ENCODE measurements at regions not wholly inside any gene's neighbourhood (a gene's known extent, or its start where the extent isn't known, plus 50 kb on each side); places are given as distances from the start of the nearest gene placed in this dataset.
"Not testable (repeated sequence)": the region's sequence is repeated elsewhere in the genome, so short reads cannot be mapped to it uniquely, and the experiment has no call there.

DNA sequence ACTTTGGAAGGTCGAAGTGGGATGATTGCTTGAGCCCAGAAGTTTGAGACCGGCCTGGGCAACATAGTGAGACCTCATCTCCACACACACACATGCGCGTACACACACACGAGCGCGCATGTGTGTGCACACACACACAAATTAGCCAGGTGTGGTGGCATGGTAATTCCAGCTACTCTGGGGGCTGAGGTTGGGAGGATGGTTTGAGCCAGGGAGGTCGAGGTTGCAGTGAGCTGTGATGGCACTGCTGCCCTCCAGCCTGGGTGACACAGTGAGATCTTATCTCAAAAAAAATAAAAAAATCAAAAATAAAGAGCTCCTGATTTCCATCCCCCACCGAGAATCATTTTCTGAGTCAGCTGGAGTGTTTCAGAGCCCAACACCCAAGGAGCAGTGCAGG lies 261.5 kb upstream of the PLGLB2 start:
- H3K9me3 ChIP-seq (ENCODE audit: control insufficient read depth, insufficient read depth, low read length); H3K27me3 ChIP-seq (ENCODE audit: control insufficient read depth, insufficient read depth, low read length); H3K4me3 ChIP-seq (ENCODE audit: low read depth, low read length); H3K36me3 ChIP-seq (ENCODE audit: control insufficient read depth, insufficient read depth, low read length); H3K4me1 ChIP-seq (ENCODE audit: control insufficient read depth, insufficient read depth, low read length); H3K9ac ChIP-seq (ENCODE audit: low read depth, low read length): not testable (repeated sequence)

DNA sequence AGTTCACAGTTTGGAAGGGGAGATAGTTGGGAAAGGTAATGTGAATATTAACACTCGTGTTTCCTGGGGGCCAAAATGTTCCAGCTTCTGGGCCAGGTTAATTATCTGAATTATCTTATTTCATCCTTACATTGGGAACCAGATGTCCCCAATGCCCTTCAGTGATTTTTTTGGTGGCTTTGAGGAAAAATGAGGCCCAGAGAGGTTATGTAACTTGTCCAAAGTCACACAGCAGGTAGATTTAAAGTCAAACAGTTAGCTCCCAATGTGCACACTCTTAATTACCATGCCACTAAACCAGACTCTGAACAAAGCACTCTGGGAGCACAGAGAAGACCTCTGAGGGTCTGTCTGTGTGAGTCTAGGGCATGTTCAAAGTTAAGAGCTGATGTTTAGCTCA lies 259.9 kb upstream of the PLGLB2 start:
- H3K36me3 ChIP-seq (ENCODE audit: control insufficient read depth, insufficient read depth, low read length); H3K27me3 ChIP-seq (ENCODE audit: control insufficient read depth, insufficient read depth, low read length); H3K4me3 ChIP-seq (ENCODE audit: low read depth, low read length); H3K9ac ChIP-seq (ENCODE audit: low read depth, low read length); H3K4me1 ChIP-seq (ENCODE audit: control insufficient read depth, insufficient read depth, low read length); H3K9me3 ChIP-seq (ENCODE audit: control insufficient read depth, insufficient read depth, low read length): not testable (repeated sequence)

DNA sequence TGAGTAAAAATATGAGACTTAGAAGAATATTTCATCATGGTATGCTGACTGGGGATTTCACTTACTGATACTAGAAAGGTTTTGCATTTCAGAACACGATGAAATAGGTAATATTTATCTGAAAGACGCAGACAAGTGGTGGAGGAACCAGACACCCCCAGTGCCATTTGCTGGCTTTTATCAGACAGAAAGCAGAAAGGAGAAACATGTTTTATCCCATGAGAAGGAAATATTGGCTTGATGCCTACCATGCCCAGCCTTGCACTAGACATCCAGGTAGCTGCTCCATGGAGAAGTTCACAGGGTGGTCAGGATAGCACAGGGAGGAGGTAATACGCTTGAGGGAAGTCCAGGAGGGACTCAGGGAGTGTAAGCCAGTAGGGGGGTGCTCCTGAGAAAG lies 258.9 kb upstream of the PLGLB2 start:
- not testable (repeated sequence) for H3K4me3 ChIP-seq (ENCODE audit: low read depth, low read length); H3K9me3 ChIP-seq (ENCODE audit: control insufficient read depth, insufficient read depth, low read length); H3K36me3 ChIP-seq (ENCODE audit: control insufficient read depth, insufficient read depth, low read length); H3K9ac ChIP-seq (ENCODE audit: low read depth, low read length); H3K27me3 ChIP-seq (ENCODE audit: control insufficient read depth, insufficient read depth, low read length); H3K4me1 ChIP-seq (ENCODE audit: control insufficient read depth, insufficient read depth, low read length)

DNA sequence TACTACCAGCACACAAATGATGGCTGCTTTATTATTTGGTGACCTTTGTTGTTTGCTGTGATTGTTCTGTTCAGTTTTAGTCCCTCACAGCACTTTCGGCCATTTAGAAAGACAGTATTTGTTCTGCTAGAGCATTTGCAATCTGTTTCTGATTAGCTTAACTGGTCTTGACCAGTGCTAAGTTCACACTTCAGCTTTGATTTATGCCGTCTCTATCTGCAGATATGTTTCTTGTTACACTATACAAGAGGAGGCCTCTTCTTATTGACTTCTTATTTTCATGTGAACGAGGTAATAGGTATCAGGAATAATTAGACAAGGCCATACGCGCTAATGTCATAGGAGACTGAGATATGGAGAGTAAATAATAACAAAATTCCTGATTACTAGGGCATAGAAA lies 253.0 kb upstream of the PLGLB2 start:
- H3K36me3 ChIP-seq (ENCODE audit: control insufficient read depth, insufficient read depth, low read length); H3K9me3 ChIP-seq (ENCODE audit: control insufficient read depth, insufficient read depth, low read length); H3K27me3 ChIP-seq (ENCODE audit: control insufficient read depth, insufficient read depth, low read length); H3K4me3 ChIP-seq (ENCODE audit: low read depth, low read length); H3K9ac ChIP-seq (ENCODE audit: low read depth, low read length); H3K4me1 ChIP-seq (ENCODE audit: control insufficient read depth, insufficient read depth, low read length): not testable (repeated sequence)

DNA sequence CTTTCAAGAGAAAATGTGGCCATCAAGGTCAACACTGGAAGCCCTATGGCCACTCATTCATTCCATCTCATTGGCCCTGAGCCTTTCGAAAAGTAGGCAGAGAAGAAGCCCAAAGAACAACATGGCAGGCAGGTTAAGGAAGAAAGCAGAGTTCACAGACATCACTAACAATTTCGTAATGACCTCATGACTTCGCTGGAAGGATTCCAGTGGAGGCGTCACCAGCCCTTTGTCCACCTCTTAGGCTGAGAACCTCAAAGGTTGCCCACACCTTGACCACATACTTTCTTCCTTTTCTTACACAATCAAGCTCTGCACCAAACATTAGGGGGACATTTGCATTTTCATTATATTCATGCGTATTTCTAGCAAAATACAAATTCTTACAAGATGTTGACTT lies 252.4 kb upstream of the PLGLB2 start:
- not testable (repeated sequence) for H3K4me3 ChIP-seq (ENCODE audit: low read depth, low read length); H3K9ac ChIP-seq (ENCODE audit: low read depth, low read length); H3K36me3 ChIP-seq (ENCODE audit: control insufficient read depth, insufficient read depth, low read length); H3K9me3 ChIP-seq (ENCODE audit: control insufficient read depth, insufficient read depth, low read length); H3K27me3 ChIP-seq (ENCODE audit: control insufficient read depth, insufficient read depth, low read length); H3K4me1 ChIP-seq (ENCODE audit: control insufficient read depth, insufficient read depth, low read length)

DNA sequence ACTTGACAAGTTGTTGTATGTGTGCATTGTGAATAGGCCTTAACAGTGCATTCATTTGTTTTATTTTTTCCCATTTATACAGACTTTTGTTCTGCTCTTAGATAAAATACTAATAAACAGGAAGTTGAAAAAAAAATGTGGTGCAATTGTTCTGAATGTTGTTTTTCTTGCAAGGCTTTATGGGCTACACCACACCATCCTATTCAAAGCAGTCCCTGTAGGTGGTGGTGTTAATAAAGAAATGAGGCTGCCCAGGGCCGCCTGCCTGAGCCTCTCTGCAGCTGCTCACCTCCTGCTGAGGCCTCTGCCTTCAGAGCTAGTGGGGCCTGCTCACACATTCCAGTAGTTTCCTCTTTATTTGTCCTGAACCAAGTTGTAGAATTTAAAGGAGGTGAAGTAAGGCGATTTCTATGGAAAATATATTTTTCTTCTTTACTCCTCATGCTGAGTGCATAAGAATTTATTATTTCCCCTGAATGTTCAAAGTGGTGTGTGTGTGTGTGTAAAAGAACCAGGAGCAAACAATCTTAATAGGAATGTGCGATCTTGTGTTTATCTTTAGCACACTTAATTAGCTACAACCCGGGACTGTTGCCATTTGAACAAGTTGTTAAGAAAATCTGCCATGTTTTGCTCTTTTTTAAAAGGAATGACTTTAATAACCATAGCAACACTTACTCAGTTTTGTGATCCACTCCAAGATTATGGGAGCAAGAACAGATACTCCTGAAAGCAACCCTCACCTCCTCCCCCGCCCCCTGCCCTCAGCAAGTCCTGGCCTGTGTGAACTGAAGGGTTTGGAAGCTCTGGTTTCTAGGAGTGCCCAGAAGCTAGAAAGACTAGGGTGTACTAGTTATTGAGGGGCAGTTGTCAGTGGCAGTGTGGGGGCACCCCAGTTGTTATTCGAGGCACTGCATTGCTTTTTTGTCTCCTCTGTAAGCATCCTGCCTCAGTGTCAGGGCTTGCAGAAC lies 251.6 kb upstream of the PLGLB2 start:
- not testable (repeated sequence) for H3K27me3 ChIP-seq (ENCODE audit: control insufficient read depth, insufficient read depth, low read length); H3K9ac ChIP-seq (ENCODE audit: low read depth, low read length); H3K36me3 ChIP-seq (ENCODE audit: control insufficient read depth, insufficient read depth, low read length); H3K4me1 ChIP-seq (ENCODE audit: control insufficient read depth, insufficient read depth, low read length); H3K4me3 ChIP-seq (ENCODE audit: low read depth, low read length); H3K9me3 ChIP-seq (ENCODE audit: control insufficient read depth, insufficient read depth, low read length)

DNA sequence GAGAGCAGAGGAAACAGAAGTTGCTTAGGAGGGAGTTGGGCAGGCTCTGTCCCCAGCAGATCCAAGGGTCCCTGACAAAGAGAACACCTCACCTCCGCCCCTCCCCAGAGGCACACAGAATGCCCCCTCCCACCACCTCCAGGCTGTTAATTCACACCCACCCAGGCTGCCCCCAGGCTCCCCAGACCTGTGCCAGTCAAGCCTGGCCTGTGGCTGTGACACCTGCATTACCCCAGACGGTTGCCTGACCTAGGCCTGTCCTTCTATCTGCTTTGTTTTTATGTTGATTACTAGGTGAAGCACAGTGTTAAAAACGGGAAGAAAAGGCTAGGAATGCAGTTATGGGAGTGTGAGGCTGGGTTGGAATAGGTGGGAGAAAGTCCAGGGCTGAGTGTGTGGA lies 250.8 kb upstream of the PLGLB2 start:
- not testable (repeated sequence) for H3K4me3 ChIP-seq (ENCODE audit: low read depth, low read length); H3K4me1 ChIP-seq (ENCODE audit: control insufficient read depth, insufficient read depth, low read length); H3K9ac ChIP-seq (ENCODE audit: low read depth, low read length)

DNA sequence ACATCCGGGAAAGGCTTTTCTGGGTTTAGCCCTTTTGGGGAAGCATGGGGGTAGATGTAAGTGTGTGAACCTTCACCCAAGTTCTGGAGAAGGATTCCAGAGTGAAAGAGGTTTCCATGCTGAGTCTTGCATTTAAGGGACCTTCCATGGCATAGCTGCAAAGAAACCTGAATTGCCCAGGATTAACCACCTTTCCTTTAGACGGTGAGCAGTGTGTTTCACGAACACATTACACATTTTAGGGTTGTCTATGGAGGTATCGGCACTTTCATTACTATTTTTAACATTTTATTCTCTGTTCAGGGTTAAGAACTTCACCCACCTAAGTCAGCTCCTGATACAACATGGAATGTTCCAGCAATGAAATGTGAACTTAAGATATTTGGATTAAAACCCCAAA lies 250.2 kb upstream of the PLGLB2 start:
- H3K27me3 ChIP-seq (ENCODE audit: control insufficient read depth, insufficient read depth, low read length); H3K9ac ChIP-seq (ENCODE audit: low read depth, low read length); H3K9me3 ChIP-seq (ENCODE audit: control insufficient read depth, insufficient read depth, low read length); H3K4me1 ChIP-seq (ENCODE audit: control insufficient read depth, insufficient read depth, low read length); H3K4me3 ChIP-seq (ENCODE audit: low read depth, low read length); H3K36me3 ChIP-seq (ENCODE audit: control insufficient read depth, insufficient read depth, low read length): not testable (repeated sequence)

More for the DNA sequence above, 250.8 kb upstream of the PLGLB2 start:
- H3K27me3 ChIP-seq (ENCODE audit: control insufficient read depth, insufficient read depth, low read length); H3K9me3 ChIP-seq (ENCODE audit: control insufficient read depth, insufficient read depth, low read length); H3K36me3 ChIP-seq (ENCODE audit: control insufficient read depth, insufficient read depth, low read length): not testable (repeated sequence)

DNA sequence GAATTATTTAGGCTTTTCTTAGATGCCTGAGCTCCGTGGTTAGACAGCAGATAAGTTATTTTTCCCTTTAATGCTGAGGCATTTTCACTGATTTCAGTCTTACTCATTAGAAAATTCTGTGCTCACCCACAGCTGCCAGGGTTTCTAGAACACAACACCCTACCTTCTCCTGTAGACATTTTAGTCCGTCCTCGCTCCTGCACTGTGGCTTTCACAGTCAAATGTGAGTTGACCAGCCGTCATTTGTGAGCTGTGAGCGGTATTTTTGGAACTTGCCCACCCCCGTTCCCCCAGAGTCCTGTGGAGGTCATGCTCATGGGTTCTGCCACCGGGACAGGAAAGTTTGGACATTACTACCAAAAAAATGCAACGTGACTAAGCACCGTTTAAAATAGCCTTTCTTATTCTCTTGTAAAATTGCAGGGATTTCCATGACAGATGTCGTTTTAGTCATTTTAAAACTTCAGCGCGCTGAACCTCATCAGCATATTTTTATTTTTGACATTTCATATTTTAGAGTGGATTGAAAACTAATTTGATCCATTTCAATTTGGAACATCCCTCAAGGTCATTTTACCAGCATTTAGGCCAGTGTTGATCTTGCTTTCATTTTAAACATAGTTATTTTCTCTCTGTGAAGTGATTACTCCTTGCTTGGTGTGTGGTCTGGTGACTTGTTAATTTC lies 249.6 kb upstream of the PLGLB2 start:
- not testable (repeated sequence) for H3K36me3 ChIP-seq (ENCODE audit: control insufficient read depth, insufficient read depth, low read length); H3K4me1 ChIP-seq (ENCODE audit: control insufficient read depth, insufficient read depth, low read length); H3K27me3 ChIP-seq (ENCODE audit: control insufficient read depth, insufficient read depth, low read length); H3K9ac ChIP-seq (ENCODE audit: low read depth, low read length); H3K9me3 ChIP-seq (ENCODE audit: control insufficient read depth, insufficient read depth, low read length); H3K4me3 ChIP-seq (ENCODE audit: low read depth, low read length)

DNA sequence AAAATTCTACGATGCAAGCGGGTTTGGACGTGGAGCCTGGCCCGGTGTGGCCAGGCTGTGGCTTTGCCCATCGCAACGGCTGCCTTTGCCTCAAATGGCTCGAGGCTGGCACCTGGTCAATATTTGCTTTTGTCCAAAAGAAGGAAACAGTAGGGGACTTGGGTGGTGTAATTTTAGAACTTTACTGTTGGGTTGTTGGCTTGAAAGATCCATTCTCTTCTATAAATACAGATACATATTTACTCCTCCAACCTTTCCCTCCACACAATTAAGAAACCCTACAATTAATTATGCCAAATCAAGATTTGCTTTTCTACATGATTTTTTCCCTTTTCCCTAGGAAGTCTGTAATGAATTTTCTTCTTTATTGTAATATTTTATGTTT lies 249.0 kb upstream of the PLGLB2 start:
- H3K9me3 ChIP-seq (ENCODE audit: control insufficient read depth, insufficient read depth, low read length); H3K4me3 ChIP-seq (ENCODE audit: low read depth, low read length); H3K27me3 ChIP-seq (ENCODE audit: control insufficient read depth, insufficient read depth, low read length); H3K9ac ChIP-seq (ENCODE audit: low read depth, low read length); H3K36me3 ChIP-seq (ENCODE audit: control insufficient read depth, insufficient read depth, low read length); H3K4me1 ChIP-seq (ENCODE audit: control insufficient read depth, insufficient read depth, low read length): not testable (repeated sequence)

DNA sequence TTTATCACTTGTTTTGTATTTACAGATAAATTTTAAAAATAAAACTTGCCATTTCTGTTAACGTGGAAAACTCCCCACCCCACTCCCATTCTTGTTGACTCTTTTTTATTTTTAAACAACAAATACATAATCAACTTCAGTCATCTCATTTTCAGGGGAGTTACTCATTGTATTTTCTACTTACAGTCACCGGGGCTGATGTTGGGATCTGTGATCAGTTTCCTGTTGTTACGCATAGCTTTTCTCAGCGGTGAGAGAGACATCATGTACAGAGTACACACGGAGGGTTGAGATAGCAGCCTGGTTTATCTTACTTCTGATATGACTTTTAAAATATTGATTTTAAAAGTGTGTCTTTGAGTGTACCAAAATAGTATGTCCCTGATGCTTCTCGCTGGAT lies 248.0 kb upstream of the PLGLB2 start:
- not testable (repeated sequence) for H3K36me3 ChIP-seq (ENCODE audit: control insufficient read depth, insufficient read depth, low read length); H3K4me3 ChIP-seq (ENCODE audit: low read depth, low read length); H3K9ac ChIP-seq (ENCODE audit: low read depth, low read length); H3K27me3 ChIP-seq (ENCODE audit: control insufficient read depth, insufficient read depth, low read length); H3K4me1 ChIP-seq (ENCODE audit: control insufficient read depth, insufficient read depth, low read length); H3K9me3 ChIP-seq (ENCODE audit: control insufficient read depth, insufficient read depth, low read length)

DNA sequence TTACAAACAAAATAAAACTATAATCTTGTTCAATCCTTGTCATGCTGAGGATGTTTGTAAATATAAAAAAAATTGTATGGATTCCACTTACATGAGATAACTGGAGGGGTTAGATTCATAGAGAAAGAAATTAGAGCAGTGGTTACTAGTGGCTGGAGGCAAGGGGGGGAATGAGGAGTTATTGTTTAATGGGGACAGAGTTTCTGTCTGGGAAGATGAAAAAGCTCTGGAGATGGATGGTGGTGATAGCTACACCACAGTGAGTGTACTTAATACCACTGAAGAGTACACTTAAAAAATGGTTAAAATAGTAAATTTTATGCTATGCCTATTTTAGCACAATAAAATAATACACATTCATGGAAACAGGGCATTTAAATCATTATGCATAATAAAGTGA lies 247.5 kb upstream of the PLGLB2 start:
- not testable (repeated sequence) for H3K36me3 ChIP-seq (ENCODE audit: control insufficient read depth, insufficient read depth, low read length); H3K4me3 ChIP-seq (ENCODE audit: low read depth, low read length); H3K4me1 ChIP-seq (ENCODE audit: control insufficient read depth, insufficient read depth, low read length); H3K9me3 ChIP-seq (ENCODE audit: control insufficient read depth, insufficient read depth, low read length); H3K9ac ChIP-seq (ENCODE audit: low read depth, low read length); H3K27me3 ChIP-seq (ENCODE audit: control insufficient read depth, insufficient read depth, low read length)

Measured in iPS-15b (cell line).